Skeletal muscle tissue (tissue), 3 donors: ENCODE measurements at regions not wholly inside any gene's neighbourhood (a gene's known extent, or its start where the extent isn't known, plus 50 kb on each side); places are given as distances from the start of the nearest gene placed in this dataset.

ENCODE experiments used
- H3K27ac ChIP-seq: one replicate; pipeline ENCODE4 v1.7.0; 2013; ENCODE audit warnings: mild to moderate bottlenecking, low read depth, low read length, inconsistent platforms
- H3K27me3 ChIP-seq, 3 donors: one replicate each; pipeline ENCODE4 v1.7.0; 2013; ENCODE audit warnings: low read length in 3 of 3; ENCODE audit not compliant: control insufficient read depth in 3 of 3, insufficient read depth in 3 of 3
- H3K36me3 ChIP-seq, 3 donors: one replicate each; pipeline ENCODE4 v1.7.0; 2013; ENCODE audit warnings: low read length in 3 of 3; ENCODE audit not compliant: control insufficient read depth in 3 of 3, insufficient read depth in 3 of 3
- H3K4me1 ChIP-seq, 3 donors: one replicate each; pipeline ENCODE4 v1.7.0; 2013; ENCODE audit warnings: low read length in 3 of 3, mild to moderate bottlenecking in 3 of 3; ENCODE audit not compliant: control insufficient read depth in 3 of 3, insufficient read depth in 3 of 3
- H3K4me3 ChIP-seq, 3 donors: one replicate each; pipeline ENCODE4 v1.7.0; 2013; ENCODE audit warnings: low read length in 3 of 3
- H3K9ac ChIP-seq, 3 donors: one replicate each; pipeline ENCODE4 v1.7.0; 2013; ENCODE audit warnings: low read length in 3 of 3, mild to moderate bottlenecking in 3 of 3, moderate library complexity in 2 of 3, low read depth in 1 of 3
- H3K9me3 ChIP-seq, 3 donors: one replicate each; pipeline ENCODE4 v1.7.0; 2013; ENCODE audit warnings: low read length in 3 of 3; ENCODE audit not compliant: control insufficient read depth in 3 of 3
- donor health status: Osteomylitis.

DNA sequence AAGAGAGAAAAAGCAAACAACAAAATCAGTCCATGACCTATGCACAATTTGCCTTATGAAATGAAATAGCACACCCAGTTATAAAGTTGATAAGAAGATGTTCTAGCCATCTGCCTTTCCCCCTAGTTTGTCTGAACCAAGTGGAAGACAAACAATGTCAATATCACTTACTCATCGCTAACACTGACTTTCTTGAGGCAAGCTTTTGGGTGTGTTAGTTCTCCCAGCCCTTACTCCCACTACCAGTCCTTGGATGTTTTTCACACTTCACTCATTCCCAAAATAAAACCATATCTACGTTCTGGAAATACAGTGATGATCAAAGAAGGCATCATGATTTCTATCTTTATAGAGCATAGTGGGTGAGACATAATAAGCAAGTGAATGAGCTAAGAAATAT lies 393.8 kb downstream of the PCDH20 start:
- H3K4me3 ChIP-seq: no peak overlapping the region
- no peaks in the 10 kb centered on the region for H3K36me3 ChIP-seq
- no peak overlapping the region for H3K9ac ChIP-seq
- H3K27me3 ChIP-seq: no peaks in the 10 kb centered on the region
- H3K9me3 ChIP-seq: no peaks in the 10 kb centered on the region
- no peaks in the 10 kb centered on the region for H3K4me1 ChIP-seq
- H3K27ac ChIP-seq: no peak overlapping the region

- Histone ChIP-seq H3K27ac (no peak overlapping the region), H3K36me3 (no peaks in the 10 kb centered on the region), H3K27me3 (no peaks in the 10 kb centered on the region), H3K4me1 (no peaks in the 10 kb centered on the region), H3K4me3 (no peak overlapping the region), H3K9me3 (no peaks in the 10 kb centered on the region), H3K9ac (no peak overlapping the region)
Measured at GRCh38 chr13:61013796-61014195, 401.9 kb downstream of the PCDH20 start.

GRCh38 chr13:61010358-61010757 lies 405.3 kb downstream of the PCDH20 start:
- H3K27ac ChIP-seq: no peak overlapping the region
- H3K4me1 ChIP-seq: no peaks in the 10 kb centered on the region
- H3K27me3 ChIP-seq: no peaks in the 10 kb centered on the region
- H3K9ac ChIP-seq: no peak overlapping the region
- H3K4me3 ChIP-seq: no peak overlapping the region
- peaks cover 0 to 4% (median 0%) of the 10 kb centered on the region in 3 donors for H3K9me3 ChIP-seq
- H3K36me3 ChIP-seq: no peaks in the 10 kb centered on the region

DNA sequence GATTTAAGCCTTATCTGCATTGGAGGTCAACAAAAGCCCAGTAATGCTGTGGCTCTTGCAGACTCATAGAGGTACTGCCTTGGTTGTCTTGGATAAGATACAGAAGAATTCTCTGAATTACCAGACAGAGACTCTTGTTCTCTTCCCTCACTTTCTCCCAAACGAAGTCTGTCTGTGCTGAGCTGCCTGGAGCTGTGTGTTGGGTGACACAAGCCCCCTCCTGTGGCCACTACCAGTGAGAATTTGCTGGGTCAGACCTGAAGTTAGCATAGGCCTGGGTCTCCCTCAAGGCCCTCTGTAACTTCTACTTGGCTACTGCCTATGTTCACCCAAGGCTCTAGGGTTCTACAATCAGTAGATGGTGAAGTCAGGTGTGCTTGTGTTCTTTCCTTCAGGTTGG lies 413.0 kb downstream of the PCDH20 start:
- no peak overlapping the region for H3K4me3 ChIP-seq
- no peaks in the 10 kb centered on the region for H3K27me3 ChIP-seq
- no peak overlapping the region for H3K27ac ChIP-seq
- H3K9me3 ChIP-seq: peaks cover 0 to 4% (median 0%) of the 10 kb centered on the region in 3 donors
- H3K36me3 ChIP-seq: no peaks in the 10 kb centered on the region
- no peaks in the 10 kb centered on the region for H3K4me1 ChIP-seq
- H3K9ac ChIP-seq: no peak overlapping the region

DNA sequence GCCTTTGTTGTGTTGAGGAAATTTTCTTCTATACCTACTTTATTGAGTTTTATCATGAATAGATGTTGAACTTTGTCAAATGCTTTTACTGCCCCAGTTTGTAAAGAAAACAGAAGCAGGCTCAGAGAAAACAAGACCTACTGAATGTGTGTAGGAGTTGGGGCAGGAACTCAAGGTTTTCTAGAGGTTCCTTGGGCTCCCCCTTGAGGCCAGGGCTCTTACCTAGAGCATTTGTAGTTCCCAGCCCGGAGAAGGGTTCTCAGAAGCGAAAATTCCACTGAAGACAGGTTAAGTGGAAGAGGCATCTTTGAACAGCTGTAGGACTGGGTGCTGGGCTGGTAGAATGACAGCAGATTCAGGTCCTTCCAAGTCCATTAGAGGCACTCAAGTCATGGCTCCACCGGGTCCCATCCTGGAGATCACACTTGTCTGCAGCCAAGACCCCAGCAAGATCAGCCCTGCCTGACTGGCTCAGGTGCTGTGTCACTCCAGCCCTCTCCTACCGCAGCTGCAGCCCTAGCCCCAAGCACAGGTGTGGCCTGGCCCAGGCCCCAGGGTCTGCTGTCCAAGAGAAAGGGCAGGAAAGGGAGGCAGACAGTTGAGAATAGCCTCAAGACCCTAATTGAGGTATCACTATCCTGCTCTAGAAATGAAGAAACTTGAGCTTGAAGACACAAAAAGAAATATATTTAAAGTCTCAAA lies 425.5 kb downstream of the PCDH20 start:
- no peak overlapping the region for H3K4me3 ChIP-seq
- H3K4me1 ChIP-seq: no peaks in the 10 kb centered on the region
- H3K9ac ChIP-seq: no peak overlapping the region
- H3K27me3 ChIP-seq: no peaks in the 10 kb centered on the region
- H3K36me3 ChIP-seq: no peaks in the 10 kb centered on the region
- H3K9me3 ChIP-seq: no peaks in the 10 kb centered on the region
- H3K27ac ChIP-seq: no peak overlapping the region

DNA sequence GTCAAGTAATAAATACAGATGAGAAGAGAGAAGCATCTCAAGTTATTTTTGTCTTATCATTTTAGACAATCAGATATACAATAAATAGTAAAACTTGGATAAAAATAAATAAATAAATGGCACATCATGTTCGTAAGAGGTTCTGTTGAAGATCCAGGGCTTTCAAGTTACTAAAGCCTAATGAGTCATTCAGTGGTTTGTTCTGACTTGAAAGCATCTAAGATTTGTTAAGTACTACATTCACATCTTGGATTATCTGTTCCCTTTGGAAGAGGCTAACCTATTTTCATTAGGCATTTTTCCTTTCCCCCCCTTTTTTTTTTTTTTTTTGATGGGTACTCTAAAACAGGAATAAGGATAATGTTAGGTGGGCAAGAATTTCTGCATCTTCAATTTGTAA lies 429.3 kb downstream of the PCDH20 start:
- Histone ChIP-seq H3K27ac (no peak overlapping the region), H3K4me3 (no peak overlapping the region), H3K9ac (no peak overlapping the region), H3K36me3 (no peaks in the 10 kb centered on the region), H3K27me3 (no peaks in the 10 kb centered on the region), H3K4me1 (no peaks in the 10 kb centered on the region), H3K9me3 (no peaks in the 10 kb centered on the region)

DNA sequence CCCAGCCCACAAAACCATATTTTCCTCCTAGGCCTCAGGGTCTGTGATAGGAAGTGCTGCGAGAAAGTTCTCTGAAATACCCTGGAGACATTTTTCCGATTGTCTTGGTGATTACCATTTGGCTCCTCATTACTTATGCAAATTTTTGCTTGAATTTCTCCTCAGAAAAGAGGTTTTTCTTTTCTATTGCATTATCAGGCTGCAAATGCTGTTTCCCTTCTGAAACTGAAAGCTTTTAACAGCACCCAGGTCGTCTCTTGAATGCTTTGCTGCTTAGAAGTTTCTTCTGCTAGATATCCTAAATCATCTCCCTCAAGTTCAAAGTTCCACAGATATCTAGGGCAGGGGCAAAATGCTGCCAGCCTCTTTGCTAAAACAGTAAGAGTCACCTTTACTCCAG lies 434.2 kb downstream of the PCDH20 start:
- Histone ChIP-seq H3K4me1 (no peaks in the 10 kb centered on the region), H3K9ac (no peak overlapping the region), H3K27me3 (no peaks in the 10 kb centered on the region)

DNA sequence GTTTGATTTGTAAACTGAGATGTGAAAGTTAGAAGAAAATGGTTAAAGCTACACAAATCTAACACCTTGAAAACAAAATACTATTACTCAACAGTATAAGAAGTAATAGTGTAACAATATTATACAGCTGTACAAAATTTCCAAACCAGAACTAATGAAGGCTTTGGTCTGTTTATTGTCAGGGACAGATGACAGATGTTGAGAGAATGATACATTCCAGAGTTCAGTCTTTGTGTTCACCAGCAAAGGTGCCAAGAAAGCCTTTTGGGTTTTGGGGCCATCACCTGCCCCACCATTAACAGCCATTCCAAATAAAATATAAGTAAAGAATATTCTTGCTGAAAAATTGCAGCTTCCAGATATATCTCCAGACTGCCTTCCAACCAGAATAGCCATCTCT lies 439.3 kb downstream of the PCDH20 start:
- H3K36me3 ChIP-seq: no peaks in the 10 kb centered on the region

More for the DNA sequence above, 434.2 kb downstream of the PCDH20 start:
- Histone ChIP-seq H3K9me3 (no peaks in the 10 kb centered on the region), H3K4me3 (no peak overlapping the region), H3K27ac (no peak overlapping the region), H3K36me3 (no peaks in the 10 kb centered on the region)

GRCh38 chr13:60974296-60974695 lies 441.4 kb downstream of the PCDH20 start:
- no peak overlapping the region for H3K9ac ChIP-seq
- H3K27ac ChIP-seq: no peak overlapping the region
- H3K4me3 ChIP-seq: no peak overlapping the region
- H3K4me1 ChIP-seq: no peaks in the 10 kb centered on the region
- H3K36me3 ChIP-seq: no peaks in the 10 kb centered on the region
- H3K9me3 ChIP-seq: peaks cover 0 to 3% (median 0%) of the 10 kb centered on the region in 3 donors
- no peaks in the 10 kb centered on the region for H3K27me3 ChIP-seq

More for the DNA sequence above, 439.3 kb downstream of the PCDH20 start:
- no peaks in the 10 kb centered on the region for H3K27me3 ChIP-seq
- H3K27ac ChIP-seq: no peak overlapping the region
- peaks cover 0 to 3% (median 0%) of the 10 kb centered on the region in 3 donors for H3K9me3 ChIP-seq
- H3K9ac ChIP-seq: no peak overlapping the region
- H3K4me3 ChIP-seq: no peak overlapping the region
- H3K4me1 ChIP-seq: no peaks in the 10 kb centered on the region

DNA sequence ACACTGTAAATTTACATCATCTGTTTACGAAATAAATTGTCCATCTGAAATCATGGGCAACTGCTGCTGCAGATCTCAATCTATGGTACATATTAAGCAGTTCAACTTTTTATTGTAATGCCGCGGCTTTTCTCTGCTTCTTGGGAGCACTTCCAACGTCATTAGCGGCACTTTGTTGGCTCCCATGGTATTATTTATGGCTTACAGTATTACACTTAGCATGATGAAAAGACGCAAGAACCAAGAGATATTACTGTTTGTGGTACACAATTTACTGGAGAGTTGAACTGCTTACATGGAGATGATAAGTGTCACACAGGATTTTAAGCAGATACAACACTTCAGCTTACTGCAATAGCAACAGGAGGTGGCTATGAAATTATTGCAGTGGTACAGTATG lies 442.1 kb downstream of the PCDH20 start:
- H3K4me1 ChIP-seq: no peaks in the 10 kb centered on the region
- H3K27me3 ChIP-seq: no peaks in the 10 kb centered on the region
- peaks cover 0 to 3% (median 0%) of the 10 kb centered on the region in 3 donors for H3K9me3 ChIP-seq
- no peaks in the 10 kb centered on the region for H3K36me3 ChIP-seq
- H3K27ac ChIP-seq: no peak overlapping the region
- no peak overlapping the region for H3K4me3 ChIP-seq
- no peak overlapping the region for H3K9ac ChIP-seq
